ENCODE measurements at regions not wholly inside any gene's neighbourhood (a gene's known extent, or its start where the extent isn't known, plus 50 kb on each side); places are given as distances from the start of the nearest gene placed in this dataset.

GRCh38 chr3:70564552-70564951 lies 252.1 kb upstream of the MDFIC2 start:
- DNase-seq (ENCODE audit: extremely low read depth in 1 of 4, low spot score in 3 of 4), result no peak
- Histone ChIP-seq H3K79me2 (ENCODE audit: control insufficient read depth, insufficient read depth, low read length) (no peaks in the 10 kb centered on the region), H3K4me3 (no peak overlapping the region), H3K9me3 (replicated peaks; ENCODE audit: control insufficient read depth, insufficient read depth, low read depth, low read length) (no peaks in the 10 kb centered on the region), H3K4me2 (ENCODE audit: insufficient read depth, low read length) (no peak overlapping the region), H4K20me1 (replicated peaks; ENCODE audit: control insufficient read depth, insufficient read depth, low read length) (no peaks in the 10 kb centered on the region), H3K36me3 (ENCODE audit: control insufficient read depth, insufficient read depth, low read length) (no peaks in the 10 kb centered on the region), H2AFZ (ENCODE audit: low read depth, low read length) (no peak overlapping the region), H3K4me1 (replicated peaks in 1 of 2; ENCODE audit: control insufficient read depth in 2 of 2, insufficient read depth in 2 of 2, low read length in 2 of 2) (no peaks in the 10 kb centered on the region), H3K27ac (ENCODE audit: extremely low read depth, low read depth, low read length) (no peak overlapping the region), H3K9ac (ENCODE audit: insufficient read depth in 1 of 2, low read depth in 2 of 2, low read length in 2 of 2) (no peak overlapping the region), H3K9me1 (ENCODE audit: control insufficient read depth, insufficient read depth, low read length) (no peaks in the 10 kb centered on the region), H3K27me3 (ENCODE audit: control insufficient read depth in 2 of 2, insufficient read depth in 2 of 2, low read length in 2 of 2) (no peaks in the 10 kb centered on the region)
- ATAC-seq, result no peak
- 13% methylated on average over 2 of the region's 3 CpGs for WGBS (ENCODE audit: insufficient coverage, low coverage, missing lambda C conversion rate)
- in situ Hi-C loops (cut with MboI) (no loop called here), intact Hi-C loops (cut with micrococcal nuclease) (no loop called here)
- TF ChIP-seq EHMT2 (IDR thresholded peaks at IDR 0.05), result no peak
- BruUV-seq (replicated peaks), result no TSS peak
- ChIA-PET POLR2A (no interaction called here), CTCF (ENCODE audit: low intra/inter-chr PET ratio) (no interaction called here)
- FAIRE-seq, result no peak

GRCh38 chr3:70561796-70562195 lies 249.4 kb upstream of the MDFIC2 start:
- 0% methylated on average over 2 of the region's 3 CpGs for WGBS (ENCODE audit: insufficient coverage, low coverage, missing lambda C conversion rate)
- in situ Hi-C loops (cut with MboI), result no loop called here
- CTCF ChIA-PET (ENCODE audit: low intra/inter-chr PET ratio), result no interaction called here

More at GRCh38 chr3:70561796-70562195, 249.4 kb upstream of the MDFIC2 start:
- Histone ChIP-seq H4K20me1 (replicated peaks; ENCODE audit: control insufficient read depth, insufficient read depth, low read length) (no peaks in the 10 kb centered on the region), H3K27me3 (ENCODE audit: control insufficient read depth in 2 of 2, insufficient read depth in 2 of 2, low read length in 2 of 2) (no peaks in the 10 kb centered on the region), H3K79me2 (ENCODE audit: control insufficient read depth, insufficient read depth, low read length) (no peaks in the 10 kb centered on the region), H3K9me3 (replicated peaks; ENCODE audit: control insufficient read depth, insufficient read depth, low read depth, low read length) (no peaks in the 10 kb centered on the region), H3K27ac (ENCODE audit: extremely low read depth, low read depth, low read length) (no peak overlapping the region), H3K36me3 (ENCODE audit: control insufficient read depth, insufficient read depth, low read length) (no peaks in the 10 kb centered on the region), H2AFZ (ENCODE audit: low read depth, low read length) (no peak overlapping the region), H3K4me3 (no peak overlapping the region), H3K9me1 (ENCODE audit: control insufficient read depth, insufficient read depth, low read length) (no peaks in the 10 kb centered on the region), H3K4me2 (ENCODE audit: insufficient read depth, low read length) (no peak overlapping the region), H3K9ac (ENCODE audit: insufficient read depth in 1 of 2, low read depth in 2 of 2, low read length in 2 of 2) (no peak overlapping the region), H3K4me1 (replicated peaks in 1 of 2; ENCODE audit: control insufficient read depth in 2 of 2, insufficient read depth in 2 of 2, low read length in 2 of 2) (no peaks in the 10 kb centered on the region)
- TF ChIP-seq KLF13 (tag; IDR thresholded peaks at IDR 0.05; ENCODE audit: borderline replicate concordance, low read depth), result no peak
- TF ChIP-seq ZKSCAN1 (IDR thresholded peaks at IDR 0.05; ENCODE audit: low read depth, low read length), result no peak
- TF ChIP-seq MITF (IDR thresholded peaks at IDR 0.05), result no peak
- BruUV-seq (replicated peaks), result no TSS peak
- FAIRE-seq, result no peak
- ATAC-seq, result no peak
- DNase-seq (ENCODE audit: extremely low read depth in 1 of 4, low spot score in 3 of 4), result no peak
- intact Hi-C loops (cut with micrococcal nuclease), result no loop called here
- POLR2A ChIA-PET, result no interaction called here
